ENCODE measurements at regions not wholly inside any gene's neighbourhood (a gene's known extent, or its start where the extent isn't known, plus 50 kb on each side); places are given as distances from the start of the nearest gene placed in this dataset.
A peak's percentile ranks its signal among the peaks of the same experiment; 100 is the strongest.

DNA sequence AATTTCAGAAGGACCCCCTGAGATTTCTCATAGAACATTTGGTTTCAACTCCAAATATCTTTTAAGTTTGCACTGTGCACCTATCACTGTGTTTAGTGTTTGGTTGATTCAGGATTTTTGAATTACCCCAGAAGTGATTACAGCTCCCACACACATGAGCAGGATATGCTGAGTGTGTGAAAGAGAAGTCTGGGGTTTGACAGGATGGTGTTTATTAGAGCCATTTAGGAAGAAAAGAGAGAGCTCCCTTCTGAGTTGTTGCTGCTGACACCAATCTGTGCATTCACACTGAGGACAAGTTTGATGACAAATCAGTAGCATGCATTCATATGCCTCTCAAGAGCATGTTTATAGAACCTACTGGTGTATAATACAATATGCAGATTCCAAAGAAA is 118.1 kb downstream of the RPL22L1 start:
- no peak for ATAC-seq

DNA sequence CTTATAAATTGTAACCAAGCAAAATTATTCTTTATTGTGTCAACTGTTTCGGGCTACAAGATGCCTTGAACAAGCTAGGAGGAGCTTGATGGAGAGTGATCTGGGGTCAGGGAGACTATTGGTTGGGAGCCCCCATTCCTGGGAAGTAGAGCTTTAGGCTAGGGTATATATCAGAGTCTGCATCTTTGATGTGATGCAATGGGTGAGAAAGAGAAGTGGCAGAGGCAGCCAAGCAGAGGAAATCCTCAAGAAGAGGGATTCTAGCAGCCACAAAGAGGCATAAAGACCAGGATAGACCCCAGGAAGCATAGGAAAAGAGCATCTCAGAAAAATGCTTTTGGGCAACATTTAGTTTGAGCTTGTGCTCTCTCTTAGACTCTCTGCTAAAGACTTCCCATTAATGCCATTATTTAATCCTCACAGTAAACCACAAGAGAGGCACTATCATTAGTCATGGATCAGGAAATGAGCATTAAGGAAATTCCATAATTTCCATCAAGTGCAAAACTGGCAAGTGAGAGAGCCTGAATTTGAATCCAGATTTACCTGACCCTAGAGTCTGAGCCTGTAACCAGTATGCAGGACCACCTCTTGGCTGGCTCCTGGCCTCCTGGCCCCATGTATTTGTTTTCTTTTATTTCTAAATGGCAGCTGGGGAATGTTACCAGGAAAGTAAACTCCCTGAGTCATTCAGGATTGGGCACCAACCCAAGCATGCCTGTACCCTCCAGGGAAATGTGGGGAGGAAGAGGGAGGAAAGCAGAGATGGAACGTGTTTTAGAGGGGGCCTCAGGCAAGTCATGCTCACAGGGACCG is 118.7 kb downstream of the RPL22L1 start:
- no peak for ATAC-seq

DNA sequence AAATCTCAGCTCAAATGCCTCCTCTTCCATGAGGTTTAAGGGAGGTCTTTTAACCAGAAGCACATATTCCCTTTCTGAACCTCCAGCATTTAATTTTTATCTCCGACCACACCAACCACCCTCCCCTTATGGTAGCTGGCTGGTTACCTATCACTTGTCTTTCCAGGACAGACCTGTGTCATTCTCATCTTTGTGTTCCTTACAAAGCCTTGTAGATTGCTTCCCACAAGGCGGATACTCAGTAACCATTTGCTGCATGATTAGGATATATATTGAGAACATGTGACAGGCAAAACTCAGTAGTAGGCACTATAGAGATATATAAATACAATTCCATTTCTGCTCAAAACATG is 119.5 kb downstream of the RPL22L1 start:
- ATAC-seq = no peak

DNA sequence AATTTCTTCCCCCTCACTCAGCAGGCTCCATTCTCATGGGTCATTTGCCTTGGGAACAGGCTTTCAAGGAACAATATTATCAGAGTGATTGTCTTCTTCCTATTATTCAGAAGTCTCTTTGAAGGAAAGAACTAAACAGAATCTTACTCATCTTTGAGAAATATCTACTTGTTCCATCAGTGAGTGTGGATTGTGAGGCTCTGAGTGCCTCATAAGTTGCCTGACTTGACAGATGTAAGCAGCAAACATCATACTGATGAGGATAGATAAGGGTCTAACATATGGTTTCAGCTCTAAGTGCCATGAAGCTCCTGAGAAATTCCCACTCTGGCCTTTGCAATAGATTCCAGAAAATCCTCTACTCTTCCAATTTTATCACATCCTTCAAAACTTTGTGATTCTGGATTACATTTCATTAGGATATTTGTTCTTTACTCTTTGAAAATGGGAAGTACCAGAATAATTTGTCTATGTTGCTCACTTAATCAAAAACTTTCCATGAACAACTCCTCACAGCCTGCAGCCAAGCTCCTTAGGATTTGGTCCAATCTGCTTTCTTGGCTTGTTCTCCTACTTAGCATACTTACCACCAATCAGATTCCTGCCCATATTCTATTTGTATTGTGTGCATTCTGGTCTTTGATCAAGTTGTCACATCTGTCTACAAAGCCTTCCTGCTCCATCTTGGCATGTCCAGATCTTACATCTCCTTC is 120.1 kb downstream of the RPL22L1 start:
- no peak for ATAC-seq

DNA sequence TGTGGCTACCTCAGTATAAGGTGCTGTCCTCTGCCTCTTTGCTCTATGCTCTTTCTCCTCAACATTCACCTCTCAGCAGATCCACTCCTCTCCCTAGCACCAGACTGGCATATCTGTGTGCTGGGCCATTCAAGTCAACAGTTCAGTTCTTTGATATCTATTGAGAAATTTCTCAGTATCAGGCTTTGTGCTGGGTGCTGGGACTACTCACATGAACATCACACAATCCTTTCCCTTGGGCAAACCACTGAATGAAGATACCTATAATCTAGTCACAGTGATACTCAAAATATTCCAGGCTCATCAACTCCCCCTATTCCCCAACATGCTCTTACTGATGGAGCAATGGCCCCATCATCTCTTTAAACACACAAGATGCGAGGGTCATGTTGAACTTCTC is 120.8 kb downstream of the RPL22L1 start:
- no peak for ATAC-seq

DNA sequence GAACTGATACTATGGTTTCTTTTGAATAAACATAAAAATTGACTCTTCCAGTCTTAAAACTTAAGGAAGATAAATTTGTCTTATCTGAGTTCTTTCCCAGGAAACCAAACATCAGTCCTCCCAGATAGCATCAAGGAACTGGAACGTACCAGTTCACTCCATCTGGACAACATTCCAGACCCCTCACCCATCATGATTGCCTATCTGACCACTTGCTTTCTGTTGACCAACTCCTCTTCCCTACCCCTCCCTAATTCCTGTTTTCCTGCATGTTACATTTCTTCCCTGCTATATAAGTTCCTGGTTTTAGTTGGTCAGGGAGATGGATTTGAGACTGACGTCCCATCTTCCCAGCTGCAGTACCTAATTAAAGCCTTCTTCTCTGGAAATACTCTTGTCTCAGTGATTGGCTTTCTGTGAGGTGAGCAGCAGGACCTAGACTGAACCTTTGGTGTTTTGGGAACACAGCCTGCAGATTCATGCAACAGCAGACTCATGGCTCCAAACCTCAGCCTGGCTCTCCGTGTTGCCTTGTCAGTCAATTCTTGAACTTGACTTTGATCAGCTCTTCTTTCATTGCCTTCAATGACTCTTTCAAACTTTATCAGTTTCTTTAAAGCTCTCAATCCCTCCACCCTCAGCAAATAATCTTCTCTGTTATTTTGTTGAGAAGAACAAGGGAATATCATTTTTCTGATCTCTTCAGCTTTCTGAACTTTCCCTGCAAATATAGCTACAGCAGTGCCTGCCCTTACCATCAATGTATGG is 123.6 kb downstream of the RPL22L1 start:
- ATAC-seq = no peak

DNA sequence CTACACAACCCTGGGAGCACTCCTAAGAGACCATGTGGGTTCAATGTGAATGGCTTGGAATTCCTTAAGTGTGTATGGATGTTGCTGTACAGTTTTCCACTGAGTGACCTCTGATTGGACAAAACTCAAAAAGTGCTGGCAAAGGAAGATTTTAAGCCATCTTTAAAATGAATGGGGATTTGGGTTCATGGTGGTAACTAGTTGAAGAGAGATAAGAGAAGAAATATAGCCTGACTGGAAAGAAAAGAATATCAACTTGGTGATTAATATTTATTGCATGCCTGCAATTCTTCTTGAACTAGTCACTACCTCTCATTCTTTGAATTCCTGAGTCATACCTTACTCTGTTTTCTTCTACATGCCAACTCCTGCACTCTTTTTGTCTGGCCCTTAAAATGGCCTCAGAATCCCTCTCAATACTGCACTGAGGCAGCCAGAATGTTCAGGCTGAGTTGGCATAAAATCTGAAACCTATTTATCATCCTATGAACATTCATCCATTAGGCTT is 124.7 kb downstream of the RPL22L1 start:
- peak in 1 of 2 donors; percentile 27 for ATAC-seq

DNA sequence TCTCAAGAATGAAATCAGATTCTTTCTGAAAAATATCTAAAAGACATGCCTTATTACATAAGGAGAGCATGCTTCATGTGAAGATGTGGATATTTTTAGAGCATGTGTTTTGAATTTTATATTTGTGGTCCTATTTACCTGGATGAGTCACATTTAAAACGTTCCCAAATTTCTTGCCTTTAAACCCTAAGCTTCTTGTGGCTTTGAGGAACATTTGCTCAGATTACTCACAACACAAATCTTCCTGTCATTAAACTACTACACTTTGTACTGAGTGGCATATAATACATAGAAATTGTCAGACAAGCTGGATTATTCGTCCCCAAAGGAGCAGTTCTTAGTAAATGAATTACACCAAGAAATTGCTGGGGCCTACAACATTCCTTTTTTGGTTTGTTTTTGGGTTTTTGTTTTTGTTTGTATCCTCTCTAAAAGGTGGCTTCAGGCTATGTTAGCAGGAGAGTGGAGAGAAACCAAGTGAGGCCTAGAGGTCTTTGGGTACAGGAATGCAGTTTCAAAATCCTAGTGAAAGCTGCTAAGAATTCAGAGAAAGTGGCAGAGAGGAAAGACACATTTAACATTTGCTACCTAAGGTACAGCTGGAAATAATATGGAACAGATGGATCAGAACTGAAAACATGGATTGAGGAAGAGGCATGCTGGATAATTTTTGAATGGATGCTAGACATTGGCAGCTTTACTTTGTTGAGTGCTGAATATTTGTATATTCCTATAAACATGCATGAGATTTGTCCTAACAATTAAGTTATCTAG is 128.1 kb downstream of the RPL22L1 start:
- ATAC-seq = no peak

DNA sequence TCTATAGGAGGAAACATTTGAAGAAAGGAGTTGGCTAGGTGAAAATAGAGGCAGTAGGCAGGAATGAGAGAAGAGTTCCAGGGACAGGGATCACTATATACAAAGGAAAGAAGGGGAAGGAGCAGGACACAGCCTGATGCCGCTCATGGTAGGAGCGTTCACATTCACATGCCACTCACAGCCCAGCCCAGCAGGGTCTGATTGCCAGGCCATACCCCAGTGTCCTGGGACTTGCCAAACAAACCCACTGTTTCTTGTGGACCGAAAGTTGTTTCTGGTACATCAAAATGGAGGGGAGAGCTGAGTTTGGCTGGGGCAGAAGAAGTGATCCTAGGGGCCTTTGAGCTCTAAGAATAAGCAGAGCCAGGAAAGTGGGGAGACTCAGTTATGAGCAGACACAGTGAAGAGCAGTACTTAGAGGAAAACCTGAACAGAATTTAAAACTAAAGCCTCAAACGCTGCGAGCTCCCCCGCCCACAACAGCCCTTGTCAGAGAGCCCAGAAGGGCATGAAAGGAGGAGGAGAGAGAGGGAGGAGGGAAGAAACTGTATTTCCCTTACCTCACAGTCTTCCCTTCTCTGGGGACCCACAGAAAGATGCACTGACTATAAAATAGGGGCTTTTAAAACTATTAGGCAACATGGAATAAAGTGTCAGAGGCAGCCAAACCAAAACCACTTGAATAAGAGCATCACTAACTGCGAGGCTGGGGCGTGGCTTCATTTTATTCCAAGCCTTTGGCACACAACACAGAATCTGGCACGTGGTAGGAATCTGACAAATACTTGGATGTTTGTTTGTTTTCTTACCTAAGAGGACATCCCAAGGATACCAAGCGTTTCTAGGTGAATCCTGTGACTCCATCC is 129.0 kb downstream of the RPL22L1 start:
- no peak for ATAC-seq

DNA sequence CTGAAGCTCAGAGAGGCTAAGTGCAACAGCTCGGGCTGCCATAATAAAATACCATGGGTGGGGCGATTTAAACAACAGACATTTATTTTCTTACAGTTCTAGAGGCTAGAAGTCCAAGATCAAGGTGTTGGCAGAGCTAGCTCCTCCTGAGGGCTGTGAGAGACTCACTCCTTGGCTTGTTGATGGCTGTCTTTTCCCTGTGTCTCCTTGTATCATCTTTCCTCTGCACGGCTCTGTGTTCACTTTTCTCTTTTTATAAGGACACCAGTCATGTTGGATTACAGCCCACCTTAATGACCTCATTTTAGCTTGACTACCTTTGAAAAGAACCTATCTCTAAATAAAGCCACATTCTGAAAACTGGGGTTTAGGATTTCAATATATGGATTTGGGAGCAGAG is 129.7 kb downstream of the RPL22L1 start:
- no peak for ATAC-seq

DNA sequence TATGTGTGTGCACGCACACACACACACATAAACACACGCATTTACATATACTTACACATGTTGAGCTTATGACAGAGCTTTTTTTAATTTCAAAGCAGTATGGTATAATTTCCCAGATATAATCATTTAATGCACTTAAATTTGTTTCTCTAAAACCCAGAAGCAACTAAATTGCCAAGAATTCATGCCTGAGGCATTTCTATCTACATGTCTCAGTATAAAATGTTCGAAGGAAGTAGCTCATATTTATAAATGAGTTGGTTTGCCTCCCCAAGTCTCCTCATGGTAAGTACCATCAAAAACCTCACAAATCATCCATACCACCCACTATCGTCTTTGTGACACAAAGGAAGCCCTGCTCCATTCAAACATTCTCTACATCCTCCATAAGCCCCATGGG is 130.6 kb downstream of the RPL22L1 start:
- ATAC-seq = no peak

DNA sequence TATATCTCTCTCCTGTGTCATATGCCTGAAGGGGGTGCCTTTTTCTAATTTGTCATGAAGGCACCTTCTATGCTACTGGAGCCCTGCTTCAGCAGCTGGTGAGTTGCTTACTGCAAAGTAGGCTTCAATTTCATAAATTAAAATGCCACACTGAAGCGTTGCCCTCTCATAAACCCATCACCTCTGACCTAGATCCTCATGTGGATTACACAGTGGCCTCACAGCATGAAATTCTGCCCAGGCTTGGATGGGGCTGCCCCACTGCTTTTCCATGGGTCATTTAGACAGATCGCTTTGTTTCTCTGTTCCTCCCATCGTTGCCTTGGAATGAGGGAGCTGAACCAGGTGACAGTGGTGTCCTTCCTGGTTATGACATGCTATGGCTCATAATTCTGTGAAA is 131.2 kb downstream of the RPL22L1 start:
- no peak for ATAC-seq

DNA sequence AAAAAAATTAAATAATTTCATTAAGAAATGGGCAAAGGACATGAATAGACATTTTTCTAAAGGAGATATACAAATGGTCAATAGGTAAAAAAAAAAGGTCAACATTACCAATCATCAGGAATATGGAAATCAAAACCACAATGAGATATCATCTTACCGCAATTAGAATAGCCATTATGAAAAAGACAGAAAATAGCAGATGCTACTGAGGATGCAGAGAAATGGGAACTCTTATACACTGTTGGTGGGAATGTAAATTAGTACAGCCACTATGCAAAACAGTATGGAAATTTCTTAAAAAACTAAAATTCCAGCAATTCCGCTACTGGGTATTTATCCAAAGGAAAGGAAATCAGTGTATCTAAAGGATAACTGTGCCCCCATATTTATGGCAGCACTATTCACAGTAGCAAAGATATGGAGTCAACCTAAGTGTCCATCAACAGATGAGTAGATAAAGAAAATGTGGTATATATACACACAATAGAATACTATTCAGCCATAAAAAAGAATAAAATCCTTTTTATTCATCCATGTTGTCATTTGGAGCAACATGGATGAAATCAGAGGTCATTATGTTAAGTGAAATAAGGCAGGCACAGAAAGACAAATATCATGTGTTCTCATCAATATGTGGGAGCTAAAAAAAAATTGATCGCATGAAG is 132.4 kb downstream of the RPL22L1 start:
- no peak for ATAC-seq

DNA sequence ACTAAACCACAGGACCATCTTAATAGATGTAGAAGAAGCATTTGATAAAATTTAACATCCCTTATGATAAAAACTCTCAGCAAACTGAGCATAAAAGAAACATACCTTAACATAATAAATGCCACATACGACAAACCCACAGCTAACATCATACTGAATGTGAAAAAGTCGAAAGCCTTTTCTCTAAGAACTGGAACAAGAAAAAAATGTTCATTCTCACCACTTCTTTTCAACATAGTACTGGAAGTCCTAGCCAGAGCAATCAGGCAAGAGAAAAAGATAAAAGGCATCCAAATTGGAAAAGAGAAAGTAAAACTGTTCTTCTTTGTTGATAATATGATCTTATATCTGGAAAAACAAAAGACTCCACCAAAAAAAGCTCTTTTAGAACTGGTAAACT is 134.2 kb downstream of the RPL22L1 start:
- ATAC-seq = no peak

DNA sequence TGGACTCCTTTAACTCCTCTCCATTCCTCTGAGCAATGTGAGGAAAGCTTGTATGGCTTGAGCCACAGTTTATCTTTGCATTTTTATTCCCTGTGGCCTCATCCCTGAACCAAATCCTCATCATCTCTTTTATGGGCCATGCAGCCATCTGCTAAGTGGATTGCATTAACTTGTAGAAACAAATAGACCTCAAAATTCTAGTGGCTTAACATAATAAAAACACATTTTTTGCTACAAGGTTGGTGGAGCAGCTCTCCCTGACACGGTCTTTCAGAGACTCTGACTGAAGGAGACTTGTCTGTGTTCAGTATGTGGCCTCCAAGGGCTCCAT is 135.3 kb downstream of the RPL22L1 start:
- ATAC-seq = no peak

DNA sequence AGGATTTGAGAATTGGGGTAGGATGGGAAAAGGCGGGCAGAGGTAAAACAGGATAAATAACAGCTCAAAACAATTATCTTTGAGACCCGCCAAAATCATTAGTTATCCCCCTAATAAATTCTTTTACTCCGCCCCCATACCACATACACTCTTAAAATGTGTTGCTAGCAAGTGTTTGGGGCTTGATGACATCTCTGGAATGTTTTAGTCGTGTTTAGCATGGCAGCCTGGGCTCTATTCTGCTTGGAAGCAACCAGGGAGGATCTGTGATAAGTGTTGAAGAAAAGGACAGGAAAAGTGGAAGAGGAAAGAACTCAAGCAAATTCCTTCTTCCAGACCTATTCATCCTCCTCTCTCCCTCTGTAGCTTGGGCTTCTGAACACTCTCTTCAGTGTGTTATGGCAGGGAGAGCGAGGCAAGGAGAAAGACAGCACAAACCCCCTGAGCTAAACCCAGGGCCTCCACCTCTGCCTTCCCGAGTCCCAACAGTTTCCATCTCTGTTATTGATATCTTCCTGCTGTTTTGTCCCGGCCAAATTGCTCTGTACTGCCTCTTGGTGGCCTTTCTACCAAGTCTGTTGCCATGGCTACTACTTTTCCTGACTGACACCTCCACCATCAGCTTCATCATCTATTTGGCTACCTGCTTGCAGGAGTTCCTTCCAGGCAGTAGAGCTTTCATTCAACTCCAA is 135.8 kb downstream of the RPL22L1 start:
- no peak for ATAC-seq

DNA sequence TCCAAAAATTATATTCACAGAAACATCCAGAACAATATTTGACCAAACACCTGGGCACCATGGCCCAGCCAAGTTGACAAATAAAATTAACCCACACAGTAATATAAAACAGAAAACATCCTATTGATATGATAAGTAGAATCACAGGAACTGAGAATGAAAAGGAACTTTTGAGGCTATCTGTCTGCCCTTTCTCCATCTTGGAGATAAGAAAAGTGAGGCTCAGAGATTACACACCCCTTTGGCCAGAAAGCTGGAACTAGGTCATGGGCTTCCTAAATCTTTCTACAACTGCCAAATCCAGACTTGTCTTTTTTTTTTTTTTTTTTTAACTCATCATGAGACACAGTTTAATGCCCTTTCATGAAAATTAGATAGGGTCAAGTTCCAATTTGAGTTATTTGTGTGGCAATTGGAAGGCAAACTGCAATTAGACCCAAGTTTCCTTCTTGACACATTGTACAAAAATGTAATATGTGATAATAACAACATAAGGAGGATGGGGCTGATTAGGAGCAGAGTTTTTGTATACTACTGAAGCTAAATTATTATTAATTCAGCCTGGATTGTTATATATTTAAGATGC is 137.2 kb downstream of the RPL22L1 start:
- ATAC-seq = no peak

DNA sequence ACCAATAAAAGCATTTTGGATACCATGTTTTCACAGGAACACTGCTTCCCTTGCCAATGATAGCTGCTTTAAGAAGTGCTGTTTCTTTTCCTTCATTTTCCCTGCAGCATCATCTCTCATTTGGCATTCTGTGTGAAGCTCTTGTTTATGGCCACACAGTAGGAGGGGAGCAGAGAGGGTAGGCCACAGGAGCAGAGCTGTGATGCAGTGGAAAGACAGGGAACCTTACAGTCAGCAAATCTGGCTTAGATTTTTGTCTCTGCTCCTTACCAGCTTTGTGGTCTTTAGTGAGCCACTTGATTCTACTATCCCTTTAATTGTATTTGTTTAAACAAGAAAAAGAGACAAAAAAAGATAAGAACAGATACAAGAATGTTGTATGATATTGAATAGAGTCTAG is 138.7 kb downstream of the RPL22L1 start:
- no peak for ATAC-seq

DNA sequence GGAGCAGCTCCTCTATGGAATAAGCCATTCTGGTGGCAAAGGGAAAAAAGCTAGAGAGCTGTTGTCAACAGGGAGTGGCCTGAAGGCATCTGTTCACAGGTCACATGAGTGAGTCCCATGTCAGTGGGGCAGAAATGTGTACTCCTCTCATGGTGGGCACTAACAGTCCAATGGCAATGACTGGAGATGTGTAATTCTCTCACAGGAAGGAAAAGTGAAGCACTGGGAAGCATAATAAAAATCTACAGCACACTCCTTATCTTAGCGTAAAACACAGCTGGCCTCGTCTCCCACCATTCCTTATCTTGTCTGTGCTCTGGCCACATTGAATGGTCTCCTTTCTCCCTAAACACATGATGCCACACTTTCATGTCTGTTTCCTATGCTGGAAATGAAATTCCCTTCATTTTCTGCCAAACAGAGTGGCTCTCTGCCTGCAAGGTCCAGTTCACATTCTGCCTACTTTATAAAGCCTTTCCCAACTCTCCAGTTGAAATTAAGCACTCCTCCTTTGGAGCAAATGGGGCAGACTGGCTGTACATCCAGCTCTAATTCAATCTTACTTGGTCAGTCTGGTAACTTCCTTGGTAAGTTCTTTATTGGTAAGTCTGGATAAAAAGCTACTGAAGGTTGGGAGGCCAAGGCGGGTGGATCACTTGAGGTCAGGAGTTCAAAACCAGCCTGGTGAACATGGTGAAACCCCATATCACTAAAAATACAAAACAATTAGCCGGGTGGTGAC is 139.8 kb downstream of the RPL22L1 start:
- ATAC-seq = no peak

DNA sequence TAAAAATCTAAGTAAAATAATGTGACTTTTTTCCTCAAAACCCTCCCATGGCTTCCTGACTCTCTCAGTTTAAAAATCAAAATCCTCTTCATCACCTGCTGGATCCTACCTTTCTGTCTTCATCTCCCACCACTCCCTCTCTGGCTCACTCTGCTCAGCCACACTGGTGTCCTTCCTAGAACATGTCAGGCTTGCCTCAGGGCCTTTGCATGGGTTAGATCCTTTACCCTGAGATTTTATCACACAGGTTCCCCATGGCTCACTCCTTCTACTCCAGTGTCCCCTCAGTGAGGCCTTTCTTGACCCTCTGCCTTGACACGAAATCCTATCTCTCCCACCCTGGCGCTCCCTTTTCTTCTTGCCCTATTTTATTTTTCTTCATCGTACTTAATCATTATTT is 141.8 kb downstream of the RPL22L1 start:
- ATAC-seq = no peak

Data from activated CD4-positive, CD25-positive, alpha-beta regulatory T cell treated with anti-CD3 and anti-CD28 coated beads, Interleukin-2, amount 50 U/mL, for 24 hours (primary cell).